NCI-H1436 (cell line): ENCODE measurements at regions not wholly inside any gene's neighbourhood (a gene's known extent, or its start where the extent isn't known, plus 50 kb on each side); places are given as distances from the start of the nearest gene placed in this dataset.
"Not testable (repeated sequence)": the region's sequence is repeated elsewhere in the genome, so short reads cannot be mapped to it uniquely, and the experiment has no call there.

ENCODE experiments used
- DNase-seq: peaks from one replicate; lab custom pipeline; 2025; lab: John Stamatoyannopoulos, UW

GRCh38 chr5:62168506-62169281 lies 137.3 kb upstream of the KIF2A start:
- peak; percentile 36 for DNase-seq

- no peak for DNase-seq
Measured at GRCh38 chr5:62178258-62178657, 127.7 kb upstream of the KIF2A start.

DNA sequence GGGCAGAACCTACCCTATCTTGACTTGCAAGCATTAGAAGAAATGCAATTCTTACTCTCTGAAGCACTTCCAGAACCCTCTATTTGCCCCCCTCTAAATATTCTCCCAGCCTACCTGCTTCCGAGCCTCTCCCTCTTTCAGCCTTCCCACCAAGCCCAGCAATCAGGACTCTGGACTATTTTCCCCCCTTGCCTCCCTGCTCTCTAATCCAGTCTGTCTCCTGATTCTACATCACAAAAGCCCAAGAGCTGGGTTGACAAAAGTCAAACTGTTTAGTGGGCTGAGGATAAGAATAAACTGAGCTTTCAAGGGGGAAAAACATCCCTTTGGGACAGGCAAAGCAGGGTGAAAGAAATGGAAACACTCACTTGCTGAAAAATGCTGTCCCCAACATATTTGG lies 123.2 kb upstream of the KIF2A start:
- no peak for DNase-seq

- no peak for DNase-seq
Measured at GRCh38 chr5:62183727-62184126, 122.3 kb upstream of the KIF2A start.

DNA sequence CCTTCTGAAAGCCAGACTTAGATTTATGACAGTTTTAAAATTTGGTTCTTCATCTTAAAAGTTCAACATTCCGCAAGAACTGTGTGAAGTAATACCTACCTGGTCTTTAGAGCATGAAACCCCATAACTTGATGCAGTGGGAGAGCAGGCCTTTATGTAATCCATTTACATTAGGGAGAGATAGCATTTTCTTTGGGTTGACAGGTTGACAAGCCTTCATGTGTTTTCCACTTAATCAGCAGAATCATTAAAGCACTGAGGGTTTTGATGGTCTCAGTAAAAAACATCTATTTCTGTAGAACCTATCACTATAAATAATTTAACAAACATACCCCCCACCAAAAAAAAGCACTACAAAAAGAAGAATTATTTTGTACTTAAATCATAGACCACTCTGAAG lies 121.6 kb upstream of the KIF2A start:
- no peak for DNase-seq

- no peak for DNase-seq
Measured at GRCh38 chr5:62190173-62190572, 115.8 kb upstream of the KIF2A start.

DNA sequence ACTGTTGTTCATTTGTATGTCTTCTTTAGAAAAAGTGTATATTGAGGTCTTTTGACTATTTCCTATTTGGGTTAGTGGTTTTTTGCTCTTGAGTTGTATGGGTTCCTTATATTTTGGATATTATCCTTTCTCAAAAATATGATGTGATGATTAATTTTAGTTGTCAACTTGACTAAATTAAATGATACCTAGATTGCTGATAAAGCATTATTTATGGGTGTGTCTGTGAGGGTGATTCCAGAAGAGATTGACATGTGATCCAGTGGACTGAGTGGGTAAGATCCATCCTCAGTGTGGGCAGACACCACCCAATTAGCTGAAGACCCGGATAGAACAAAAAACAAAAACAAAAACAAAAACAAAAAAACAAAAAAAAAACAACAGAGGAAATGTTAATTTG lies 115.1 kb upstream of the KIF2A start:
- DNase-seq, result no peak

- DNase-seq, result no peak
Measured at GRCh38 chr5:62192958-62193357, 113.0 kb upstream of the KIF2A start.

GRCh38 chr5:62196532-62196931 lies 109.5 kb upstream of the KIF2A start:
- DNase-seq, result not testable (repeated sequence)

DNA sequence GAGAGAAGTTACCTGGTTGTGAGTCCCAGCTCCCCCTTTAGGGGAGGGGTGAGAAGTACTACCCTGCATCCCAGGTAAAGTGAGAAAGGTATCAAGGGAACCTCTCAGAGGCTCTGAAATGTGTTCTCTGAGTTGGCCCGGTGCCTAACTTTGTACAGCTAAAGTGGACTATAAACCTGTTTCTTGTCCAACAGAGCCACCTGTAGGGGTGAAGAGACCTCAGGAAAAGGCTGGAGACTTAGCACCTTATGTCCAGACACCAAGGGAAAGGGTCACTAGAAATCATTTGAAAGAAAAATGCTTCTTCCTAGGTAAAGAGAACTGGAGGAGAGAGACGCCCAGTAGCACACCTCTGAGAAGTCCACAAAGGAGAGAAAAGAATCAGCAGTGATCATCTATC lies 108.3 kb upstream of the KIF2A start:
- no peak for DNase-seq

DNA sequence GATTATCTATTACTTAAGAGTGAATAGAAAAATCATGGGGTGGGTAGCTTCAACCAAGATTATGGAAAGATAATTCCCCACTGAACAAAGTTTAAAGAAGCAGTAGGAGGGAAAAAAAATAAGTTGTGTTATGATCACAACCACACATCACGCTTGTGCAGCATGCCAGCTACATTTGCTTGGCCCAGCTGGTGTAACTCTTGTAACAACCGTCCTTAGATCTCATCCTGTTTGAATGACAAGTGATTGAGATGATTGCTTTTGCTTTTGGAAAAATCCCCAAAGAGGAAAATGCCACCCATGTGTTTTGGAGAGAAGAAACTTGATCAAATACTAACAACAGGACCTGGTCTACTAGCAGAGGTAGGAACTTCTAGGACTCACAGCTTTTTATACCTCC lies 107.6 kb upstream of the KIF2A start:
- DNase-seq, result no peak

DNA sequence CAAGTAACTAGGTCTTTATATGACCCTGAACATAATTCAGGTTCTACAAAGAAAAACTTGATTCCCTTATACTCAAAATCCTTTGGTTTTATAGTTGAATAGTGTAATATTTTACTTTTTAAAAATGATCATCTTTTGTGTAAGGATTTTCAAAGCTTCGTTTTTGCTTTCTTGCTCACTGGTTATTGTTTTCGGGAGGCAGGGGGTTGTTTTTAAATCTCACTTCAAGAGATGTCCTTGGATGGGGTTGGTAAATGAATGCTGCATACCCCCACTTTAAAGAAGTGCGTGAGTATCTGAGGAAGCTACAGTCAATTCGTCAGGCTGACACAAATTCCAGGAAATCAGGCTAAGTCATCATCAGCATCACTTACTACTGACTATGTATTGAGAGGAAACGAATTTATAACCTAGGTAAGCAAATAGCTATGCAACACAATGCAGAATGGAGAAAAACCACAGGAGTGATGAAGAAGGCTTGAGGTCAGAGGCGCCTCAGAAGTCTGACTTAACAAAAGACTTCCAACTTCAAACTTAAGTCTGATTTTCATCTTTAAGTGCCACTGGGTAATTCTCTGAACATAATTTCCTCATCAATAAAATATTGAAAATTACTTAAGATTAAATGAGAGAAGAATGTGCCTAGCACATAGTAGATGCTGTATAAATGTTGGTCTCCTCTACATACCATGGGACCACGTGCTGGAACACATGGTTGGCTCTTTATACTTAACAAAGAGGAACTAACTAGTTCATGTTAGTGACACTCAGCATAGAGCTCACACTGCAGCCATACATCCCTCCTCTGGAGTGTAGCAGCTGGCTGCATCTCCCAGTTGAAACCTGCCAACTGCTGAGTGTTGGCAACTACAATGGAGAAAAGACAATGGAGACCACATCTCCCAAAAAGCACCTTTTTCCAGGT lies 106.0 kb upstream of the KIF2A start:
- DNase-seq, result no peak

DNA sequence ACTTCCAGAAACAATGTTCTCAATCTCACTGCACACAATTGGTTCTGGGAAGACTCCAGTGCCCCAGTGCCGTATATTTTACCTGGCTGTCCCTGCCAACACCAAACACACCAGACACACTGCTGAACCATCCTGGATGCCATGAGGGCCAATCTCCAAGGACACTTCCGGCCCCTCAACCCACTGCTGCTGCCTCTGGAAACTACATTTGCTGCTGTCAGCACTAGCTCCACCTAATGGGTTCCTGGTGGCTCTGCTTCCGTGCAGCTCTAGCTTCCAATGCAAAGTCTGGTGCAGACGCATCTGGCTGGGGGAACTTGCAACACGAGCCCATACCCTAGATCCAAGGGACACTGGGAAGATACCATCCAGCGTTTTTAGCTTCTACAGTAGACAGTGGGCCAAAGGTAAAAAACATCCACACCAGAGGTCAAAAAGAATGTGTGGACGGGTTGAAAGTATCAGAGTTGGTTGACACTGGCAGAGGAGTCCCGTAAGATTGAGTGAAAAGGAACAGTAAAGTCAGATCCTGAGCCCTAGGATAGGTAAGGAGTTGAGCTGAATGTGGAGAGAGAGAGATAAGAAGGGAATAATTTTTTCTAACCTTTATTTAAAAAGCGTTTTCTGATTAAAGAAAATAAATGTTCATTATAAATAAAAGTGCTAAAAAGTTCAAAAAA lies 99.7 kb upstream of the KIF2A start:
- DNase-seq, result no peak

GRCh38 chr5:62208218-62208852 lies 97.7 kb upstream of the KIF2A start:
- DNase-seq, result no peak

- DNase-seq, result no peak
Measured at GRCh38 chr5:62211405-62211804, 94.6 kb upstream of the KIF2A start.

DNA sequence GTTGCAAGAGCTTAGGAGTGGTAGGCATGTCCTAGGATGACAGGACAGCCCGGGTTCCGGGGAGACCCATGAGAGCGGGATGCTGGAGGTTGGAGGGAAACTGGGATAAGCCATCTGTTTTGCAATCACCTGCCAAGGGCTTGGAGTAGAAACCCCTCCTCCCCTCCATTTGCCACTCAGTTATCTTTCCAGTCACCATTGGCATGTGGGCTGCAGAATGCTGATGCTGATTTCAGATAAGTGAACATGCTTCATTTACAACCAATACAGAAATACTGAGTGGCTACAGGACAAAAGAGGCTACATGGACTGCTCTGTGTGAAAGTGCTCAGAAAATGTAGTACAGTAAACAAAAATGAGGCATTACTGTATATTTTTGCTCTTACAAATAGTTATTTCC lies 93.4 kb upstream of the KIF2A start:
- no peak for DNase-seq

DNA sequence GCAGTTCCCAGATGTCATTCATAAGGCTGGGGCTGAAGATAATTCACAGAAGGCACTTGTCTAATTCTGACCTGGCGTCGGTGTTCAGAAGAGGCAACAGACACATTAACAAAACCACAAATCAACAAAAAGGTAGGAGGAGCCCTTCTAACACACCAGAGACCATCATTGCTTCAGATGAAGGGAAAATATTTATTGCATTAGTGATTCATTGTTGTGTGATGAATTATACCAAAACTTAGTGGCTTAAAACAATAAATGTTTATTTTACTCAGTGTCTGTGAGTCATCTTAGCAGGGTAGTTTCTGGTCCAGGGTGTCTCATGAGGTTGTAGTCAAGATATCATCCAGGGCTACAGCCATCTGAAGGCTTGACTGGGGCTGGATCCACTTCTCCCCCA lies 91.3 kb upstream of the KIF2A start:
- DNase-seq, result no peak

DNA sequence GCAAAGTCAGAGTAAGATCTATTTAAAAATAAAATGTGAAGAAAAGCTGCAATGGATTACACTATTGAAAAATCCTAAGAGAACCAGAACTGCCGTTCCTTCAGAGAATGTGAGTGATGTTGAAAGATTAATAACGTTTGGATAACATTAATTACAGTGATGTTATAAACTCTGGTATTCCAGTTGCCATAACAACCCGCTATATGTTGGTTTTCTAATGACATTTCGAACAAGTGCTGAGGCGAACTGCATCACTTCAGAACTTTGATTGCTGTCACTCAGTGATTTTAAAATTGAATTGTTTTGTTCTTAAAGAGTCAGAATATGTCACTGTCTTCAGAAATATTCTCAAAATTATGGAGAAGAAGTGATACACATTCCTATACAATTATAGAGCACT lies 89.4 kb upstream of the KIF2A start:
- not testable (repeated sequence) for DNase-seq

DNA sequence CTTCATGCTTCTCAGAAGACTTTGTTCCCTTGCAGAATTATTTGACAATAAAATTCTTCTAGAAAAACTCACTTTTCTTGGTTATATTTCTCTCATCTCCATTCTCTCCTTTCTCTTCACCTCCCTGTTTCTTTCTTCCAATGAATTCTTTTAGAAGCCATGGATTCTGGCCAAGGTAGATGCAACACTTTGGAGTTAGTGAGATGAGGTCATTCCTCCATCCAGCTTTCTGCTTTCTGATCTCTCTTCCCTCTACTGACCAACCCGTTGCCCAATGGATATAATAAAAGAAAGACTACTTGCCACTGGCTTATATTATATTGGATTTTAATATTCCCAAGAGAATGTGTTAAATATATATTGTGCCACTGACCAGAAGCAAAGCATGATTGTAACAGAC lies 88.9 kb upstream of the KIF2A start:
- not testable (repeated sequence) for DNase-seq

GRCh38 chr5:62218860-62219259 lies 87.1 kb upstream of the KIF2A start:
- not testable (repeated sequence) for DNase-seq

DNA sequence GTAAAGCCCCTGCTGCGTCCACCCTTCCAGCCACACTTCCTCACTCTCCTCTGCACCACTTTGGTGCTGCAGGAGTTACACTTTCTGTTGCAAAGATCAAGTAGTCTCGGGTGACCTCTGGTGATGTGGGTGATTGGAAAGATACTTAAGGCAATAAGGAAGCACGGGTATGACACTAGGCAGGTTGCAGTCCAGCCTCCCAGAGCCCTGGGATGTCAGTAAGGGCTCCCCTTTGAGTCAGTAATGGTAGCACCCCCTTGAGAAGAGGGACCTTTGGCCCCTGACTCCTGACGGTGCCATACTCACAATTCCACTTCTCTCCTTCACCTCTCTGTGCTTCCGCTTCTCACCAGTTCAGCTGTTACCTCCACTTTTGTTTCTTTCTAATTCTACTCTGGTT lies 84.1 kb upstream of the KIF2A start:
- DNase-seq, result not testable (repeated sequence)

GRCh38 chr5:62222305-62222704 lies 83.7 kb upstream of the KIF2A start:
- not testable (repeated sequence) for DNase-seq
